ENCODE measurements at regions not wholly inside any gene's neighbourhood (a gene's known extent, or its start where the extent isn't known, plus 50 kb on each side); places are given as distances from the start of the nearest gene placed in this dataset.

DNA sequence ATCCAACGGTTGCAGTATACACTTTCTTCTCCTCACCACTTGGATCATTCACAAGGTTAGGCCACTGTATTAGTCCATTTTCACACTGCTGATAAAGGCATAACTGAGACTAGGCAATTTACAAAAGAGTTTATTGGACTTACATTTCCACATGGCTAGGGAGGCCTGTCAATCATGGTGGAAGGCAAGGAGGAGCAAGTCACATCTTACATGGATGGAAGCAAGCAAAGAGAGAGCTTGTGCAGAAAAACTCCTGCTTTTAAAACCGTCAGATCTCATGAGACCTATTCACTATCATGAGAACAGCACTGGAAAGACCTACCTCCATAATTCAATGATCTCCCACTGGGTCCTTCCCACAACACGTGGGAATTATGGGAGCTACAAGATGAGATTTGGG lies 81.8 kb upstream of the DAP start:
- TF ChIP-seq CTCF (IDR thresholded peaks at IDR 0.05; ENCODE audit: low read depth, low read length), result no peak
- no peak for DNase-seq (ENCODE audit: extremely low read depth, low read depth)

DNA sequence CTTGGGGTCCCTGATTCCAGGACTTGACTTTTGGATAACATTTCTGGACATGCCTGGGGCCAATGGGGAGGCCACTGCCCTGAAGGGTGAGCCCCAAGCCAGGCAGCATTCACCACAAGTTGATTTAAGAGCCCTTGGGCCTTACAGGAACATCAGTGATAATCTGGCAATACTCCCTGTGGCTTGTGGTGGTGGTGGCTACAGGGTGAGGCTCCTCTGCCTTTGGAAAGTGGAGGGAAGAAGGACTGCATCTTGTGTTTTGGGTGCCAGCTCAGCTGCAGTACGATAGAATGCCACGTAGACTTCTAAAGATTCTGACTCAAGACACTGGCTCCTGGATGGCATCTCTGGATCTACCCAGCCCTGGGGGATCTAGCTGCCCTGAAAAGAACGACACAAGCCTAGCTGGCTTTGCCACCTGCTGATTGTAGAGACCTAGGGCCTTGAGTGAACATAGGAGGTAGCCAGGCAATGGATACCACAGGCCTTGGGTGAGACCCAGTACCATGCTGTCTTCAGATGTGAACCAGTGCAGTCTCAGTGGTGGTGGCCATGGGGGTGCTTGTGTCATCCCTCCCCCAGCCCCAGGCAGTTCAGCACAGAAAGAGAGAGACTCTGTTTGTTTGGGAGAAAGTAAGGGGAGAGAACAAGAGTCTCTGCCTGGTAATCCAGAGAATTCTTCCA lies 79.0 kb upstream of the DAP start:
- DNase-seq (ENCODE audit: extremely low read depth, low read depth), result no peak
- TF ChIP-seq CTCF (IDR thresholded peaks at IDR 0.05; ENCODE audit: low read depth, low read length), result no peak

DNA sequence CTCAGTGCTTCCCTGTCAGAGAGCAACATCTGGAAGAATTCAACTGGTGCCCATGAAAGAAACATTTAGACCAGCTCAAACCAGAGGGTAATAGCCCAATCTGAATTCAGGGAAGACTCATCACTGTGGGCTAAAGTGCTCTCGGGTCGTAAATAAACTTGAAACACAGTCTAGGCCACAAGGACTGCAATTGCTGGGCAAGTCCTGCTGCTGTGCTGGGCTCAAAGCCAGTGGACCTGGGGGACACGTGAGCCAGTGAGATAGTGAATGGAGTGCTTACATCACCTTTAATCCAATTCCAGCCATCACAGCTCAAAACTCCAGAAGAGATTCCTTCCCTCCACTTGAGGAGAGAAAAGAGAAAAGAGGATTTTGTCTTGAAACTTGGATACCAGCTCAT lies 78.1 kb upstream of the DAP start:
- TF ChIP-seq CTCF (IDR thresholded peaks at IDR 0.05; ENCODE audit: low read depth, low read length), result no peak
- no peak for DNase-seq (ENCODE audit: extremely low read depth, low read depth)

GRCh38 chr5:10838038-10838437 lies 77.0 kb upstream of the DAP start:
- no peak for DNase-seq (ENCODE audit: extremely low read depth, low read depth)
- TF ChIP-seq CTCF (IDR thresholded peaks at IDR 0.05; ENCODE audit: low read depth, low read length), result no peak

GRCh38 chr5:10836986-10837385 lies 76.0 kb upstream of the DAP start:
- TF ChIP-seq CTCF (IDR thresholded peaks at IDR 0.05; ENCODE audit: low read depth, low read length), result no peak
- DNase-seq (ENCODE audit: extremely low read depth, low read depth), result no peak

DNA sequence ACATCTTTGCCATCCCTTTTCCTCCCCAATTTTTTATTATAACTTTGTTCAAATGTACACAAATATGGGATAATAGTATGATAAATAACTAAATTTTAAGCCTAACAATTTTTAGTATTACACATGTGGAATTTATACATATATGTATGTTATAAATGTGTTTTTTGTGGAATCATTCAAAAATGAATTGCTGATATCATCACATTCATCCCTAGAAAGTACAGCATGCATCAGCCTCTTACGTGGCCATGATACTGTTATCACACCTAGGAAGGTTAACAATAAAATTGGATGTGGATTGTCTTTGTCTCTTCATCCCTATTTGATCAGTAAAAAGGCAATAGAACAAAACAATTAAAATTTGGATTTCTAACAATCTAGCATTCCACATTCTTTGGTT lies 73.7 kb upstream of the DAP start:
- no peak for DNase-seq (ENCODE audit: extremely low read depth, low read depth)
- TF ChIP-seq CTCF (IDR thresholded peaks at IDR 0.05; ENCODE audit: low read depth, low read length), result no peak

DNA sequence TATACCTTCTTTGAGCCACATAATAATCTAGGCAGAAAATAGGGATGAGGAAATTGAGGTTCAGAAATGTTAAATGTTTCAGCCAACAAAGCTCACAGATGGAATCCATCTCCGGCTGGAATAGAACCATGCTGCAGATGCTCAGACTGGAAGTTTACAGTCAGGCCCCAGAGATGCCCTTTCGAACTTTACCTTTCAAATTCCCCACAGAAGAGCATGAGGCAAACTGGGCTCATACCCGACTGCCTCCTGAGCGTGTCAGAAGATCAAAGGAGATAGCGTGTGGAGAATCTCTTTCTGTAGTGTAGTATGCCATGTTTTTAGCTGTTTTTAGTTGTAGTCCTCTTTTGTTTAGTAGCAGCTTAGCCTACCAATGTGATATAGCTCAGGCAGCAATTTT lies 72.0 kb upstream of the DAP start:
- no peak for TF ChIP-seq CTCF (IDR thresholded peaks at IDR 0.05; ENCODE audit: low read depth, low read length)
- DNase-seq (ENCODE audit: extremely low read depth, low read depth), result peak; percentile 32

All from AG09319 (cell line).